Fibroblast of villous mesenchyme (primary cell): ENCODE measurements at regions not wholly inside any gene's neighbourhood (a gene's known extent, or its start where the extent isn't known, plus 50 kb on each side); places are given as distances from the start of the nearest gene placed in this dataset.
"Not testable (repeated sequence)": the region's sequence is repeated elsewhere in the genome, so short reads cannot be mapped to it uniquely, and the experiment has no call there.

ENCODE experiments used
- DNase-seq: peaks from one replicate; pipeline ENCODE4 v3.0.0-alpha.2; 2010; ENCODE audit warnings: low read depth
- H3K4me3 ChIP-seq: 2 replicates; pipeline ENCODE4 v1.5.1; 2011; ENCODE audit warnings: low read depth, mild to moderate bottlenecking, low read length
- CTCF ChIP-seq: IDR thresholded peaks from 2 replicates; pipeline ENCODE4 v1.5.1; 2012; ENCODE audit warnings: low read depth, mild to moderate bottlenecking, low read length; ENCODE audit not compliant: insufficient read depth

GRCh38 chr14:101665478-101666078, 95.9 kb upstream of the PPP2R5C start:
- peak; percentile 46 for DNase-seq
- TF ChIP-seq CTCF = peak; percentile 50
- H3K4me3 ChIP-seq = no peak overlapping the region

- TF ChIP-seq CTCF = no peak
- no peak for DNase-seq
- no peak overlapping the region for H3K4me3 ChIP-seq
These were observed 95.2 kb upstream of the PPP2R5C start for GRCh38 chr14:101666264-101666663.

GRCh38 chr14:101669629-101670028, 91.9 kb upstream of the PPP2R5C start:
- TF ChIP-seq CTCF = no peak
- no peak for DNase-seq
- H3K4me3 ChIP-seq = no peak overlapping the region

GRCh38 chr14:101673873-101674272, 87.6 kb upstream of the PPP2R5C start:
- no peak overlapping the region for H3K4me3 ChIP-seq
- DNase-seq = no peak
- TF ChIP-seq CTCF = no peak

- H3K4me3 ChIP-seq, DNase-seq: not testable (repeated sequence)
These were observed 85.7 kb upstream of the PPP2R5C start for GRCh38 chr14:101675835-101676234.

- not testable (repeated sequence) for H3K4me3 ChIP-seq, DNase-seq
These were observed 83.6 kb upstream of the PPP2R5C start for GRCh38 chr14:101677912-101678327.

GRCh38 chr14:101681795-101682194, 79.7 kb upstream of the PPP2R5C start:
- H3K4me3 ChIP-seq = no peak overlapping the region
- no peak for TF ChIP-seq CTCF
- no peak for DNase-seq

- no peak overlapping the region for H3K4me3 ChIP-seq
- DNase-seq = no peak
- TF ChIP-seq CTCF = no peak
These were observed 78.1 kb upstream of the PPP2R5C start for GRCh38 chr14:101683365-101683764.
